ENCODE measurements at regions not wholly inside any gene's neighbourhood (a gene's known extent, or its start where the extent isn't known, plus 50 kb on each side); places are given as distances from the start of the nearest gene placed in this dataset.
"Not testable (repeated sequence)": the region's sequence is repeated elsewhere in the genome, so short reads cannot be mapped to it uniquely, and the experiment has no call there.

DNA sequence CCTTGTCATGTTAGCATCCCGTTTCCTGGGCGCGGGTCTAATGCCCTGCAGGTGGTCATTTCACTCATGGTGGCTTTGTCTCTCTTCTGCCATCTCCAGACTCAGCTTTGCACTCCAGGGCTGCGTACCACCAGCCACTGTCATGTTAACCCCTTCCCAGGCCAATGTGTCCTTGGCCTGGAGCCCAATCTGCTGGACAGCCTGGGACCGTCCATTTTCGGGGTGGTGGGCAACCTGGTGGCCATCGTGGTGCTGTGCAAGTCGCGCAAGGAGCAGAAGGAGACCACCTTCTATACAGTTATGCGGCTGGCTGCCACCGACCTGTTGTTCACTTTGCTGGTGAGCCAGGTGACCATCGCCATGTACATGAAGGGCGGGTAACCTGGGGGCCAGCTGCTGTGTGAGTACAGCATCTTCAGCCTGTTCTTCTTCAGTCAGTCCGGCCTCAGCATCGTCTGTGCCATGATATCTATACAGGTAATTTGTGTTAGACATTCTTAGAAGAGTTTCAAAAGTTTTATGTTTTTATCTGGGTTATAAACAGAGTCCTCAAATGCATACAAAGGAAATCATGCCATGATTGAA, 1654.0 kb downstream of the SPATA31A7 start:
- intact Hi-C loops (cut with micrococcal nuclease); H3K27ac Mint-ChIP-seq; H3K9me3 Mint-ChIP-seq; H3K4me3 Mint-ChIP-seq (ENCODE audit: low read depth); H3K4me1 Mint-ChIP-seq (ENCODE audit: low read depth); H3K36me3 Mint-ChIP-seq (ENCODE audit: low read depth); DNase-seq (ENCODE audit: low spot score): not testable (repeated sequence)
- H3K27me3 Mint-ChIP-seq (ENCODE audit: low read depth): peaks cover 19% of the 10 kb centered on the region

DNA sequence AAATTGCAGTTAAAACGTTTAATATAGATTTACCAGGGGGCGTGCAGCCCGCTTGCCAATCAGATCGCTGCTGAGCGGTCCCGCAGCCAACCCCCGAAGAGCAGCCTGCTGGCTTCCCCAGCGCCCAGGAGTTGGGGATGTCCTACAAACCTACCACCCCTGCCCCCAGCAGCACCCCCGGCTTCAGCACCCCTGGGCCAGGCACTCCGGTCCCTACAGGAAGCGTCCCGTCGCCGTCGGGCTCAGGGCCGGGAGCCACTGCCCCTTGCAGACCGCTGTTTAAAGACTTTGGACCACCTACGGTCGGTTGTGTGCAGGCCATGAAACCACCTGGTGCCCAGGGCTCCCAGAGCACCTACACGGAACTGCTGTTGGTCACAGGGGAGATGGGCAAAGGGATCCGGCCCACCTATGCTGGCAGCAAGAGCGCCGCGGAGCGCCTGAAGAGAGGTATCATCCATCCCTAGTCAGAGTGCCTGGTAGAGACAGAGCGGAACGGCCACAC, 1654.9 kb downstream of the SPATA31A7 start:
- H3K4me3 Mint-ChIP-seq (ENCODE audit: low read depth); H3K9me3 Mint-ChIP-seq; intact Hi-C loops (cut with micrococcal nuclease); DNase-seq (ENCODE audit: low spot score); H3K4me1 Mint-ChIP-seq (ENCODE audit: low read depth); H3K36me3 Mint-ChIP-seq (ENCODE audit: low read depth); H3K27ac Mint-ChIP-seq: not testable (repeated sequence)
- H3K27me3 Mint-ChIP-seq (ENCODE audit: low read depth): peaks cover 18% of the 10 kb centered on the region

DNA sequence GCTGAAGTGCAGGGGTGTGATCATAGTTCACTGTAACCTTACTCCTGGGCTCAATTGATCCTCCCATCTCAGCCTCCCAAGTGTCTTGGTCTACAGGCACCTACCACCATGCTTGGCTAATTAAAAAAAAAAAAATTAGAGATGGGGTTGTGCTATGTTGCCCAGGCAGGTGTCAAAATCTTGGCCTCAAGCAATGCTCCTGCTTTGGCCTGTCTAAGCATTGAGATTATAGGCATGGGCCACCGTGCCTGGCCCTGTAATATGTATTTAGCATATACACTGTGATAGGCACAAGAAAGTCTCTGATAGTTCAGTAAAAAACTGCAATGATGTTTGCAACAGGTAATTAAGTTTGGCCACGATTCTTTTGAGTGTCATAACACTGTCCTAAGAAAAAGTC, 1658.4 kb downstream of the SPATA31A7 start:
- H3K4me3 Mint-ChIP-seq (ENCODE audit: low read depth); H3K9me3 Mint-ChIP-seq; H3K36me3 Mint-ChIP-seq (ENCODE audit: low read depth); DNase-seq (ENCODE audit: low spot score); intact Hi-C loops (cut with micrococcal nuclease); H3K4me1 Mint-ChIP-seq (ENCODE audit: low read depth); H3K27ac Mint-ChIP-seq: not testable (repeated sequence)
- H3K27me3 Mint-ChIP-seq (ENCODE audit: low read depth): peaks cover 14% of the 10 kb centered on the region

DNA sequence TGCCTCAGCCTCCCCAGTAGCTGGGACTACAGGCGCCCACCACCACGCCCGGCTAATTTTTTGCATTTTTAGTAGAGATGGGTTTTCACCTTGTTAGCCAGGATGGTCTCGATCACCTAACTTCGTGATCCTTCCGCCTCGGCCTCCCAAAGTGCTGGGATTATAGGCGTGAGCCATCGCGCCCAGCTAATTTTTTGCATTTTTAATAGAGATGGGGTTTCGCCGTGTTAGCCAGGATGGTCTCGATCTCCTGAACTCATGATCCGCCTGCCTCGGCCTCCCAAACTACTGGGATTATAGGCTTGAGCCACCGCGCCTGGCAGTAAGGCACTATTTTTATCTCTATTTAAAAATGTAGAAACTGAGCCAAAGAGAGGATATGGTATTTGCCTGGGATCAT, 1660.2 kb downstream of the SPATA31A7 start:
- H3K36me3 Mint-ChIP-seq (ENCODE audit: low read depth); DNase-seq (ENCODE audit: low spot score); H3K27ac Mint-ChIP-seq; H3K9me3 Mint-ChIP-seq; H3K4me3 Mint-ChIP-seq (ENCODE audit: low read depth); H3K4me1 Mint-ChIP-seq (ENCODE audit: low read depth); intact Hi-C loops (cut with micrococcal nuclease): not testable (repeated sequence)
- peaks cover 14% of the 10 kb centered on the region for H3K27me3 Mint-ChIP-seq (ENCODE audit: low read depth)

DNA sequence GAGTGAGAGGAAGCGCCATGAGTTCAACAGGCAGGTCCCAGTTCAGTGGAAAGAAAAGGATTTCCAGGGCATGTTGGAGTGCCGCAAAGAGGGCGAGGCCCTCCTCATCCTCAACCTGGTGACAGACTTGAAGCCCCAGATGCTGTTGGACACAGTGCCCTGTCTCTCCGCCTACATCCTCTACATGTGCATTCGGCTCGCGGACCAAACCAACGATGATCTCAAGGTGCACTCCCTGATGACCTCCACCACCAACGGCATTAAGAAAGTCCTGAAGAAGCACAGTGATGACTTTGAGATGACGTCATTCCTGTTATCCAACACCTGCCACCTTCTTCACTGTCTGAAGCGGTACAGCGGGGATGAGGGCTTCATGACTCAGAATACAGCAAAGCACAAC, 1667.4 kb downstream of the SPATA31A7 start:
- H3K9me3 Mint-ChIP-seq; DNase-seq (ENCODE audit: low spot score); H3K27ac Mint-ChIP-seq; H3K36me3 Mint-ChIP-seq (ENCODE audit: low read depth); intact Hi-C loops (cut with micrococcal nuclease); H3K4me1 Mint-ChIP-seq (ENCODE audit: low read depth); H3K4me3 Mint-ChIP-seq (ENCODE audit: low read depth): not testable (repeated sequence)
- H3K27me3 Mint-ChIP-seq (ENCODE audit: low read depth): peaks cover 13% of the 10 kb centered on the region

DNA sequence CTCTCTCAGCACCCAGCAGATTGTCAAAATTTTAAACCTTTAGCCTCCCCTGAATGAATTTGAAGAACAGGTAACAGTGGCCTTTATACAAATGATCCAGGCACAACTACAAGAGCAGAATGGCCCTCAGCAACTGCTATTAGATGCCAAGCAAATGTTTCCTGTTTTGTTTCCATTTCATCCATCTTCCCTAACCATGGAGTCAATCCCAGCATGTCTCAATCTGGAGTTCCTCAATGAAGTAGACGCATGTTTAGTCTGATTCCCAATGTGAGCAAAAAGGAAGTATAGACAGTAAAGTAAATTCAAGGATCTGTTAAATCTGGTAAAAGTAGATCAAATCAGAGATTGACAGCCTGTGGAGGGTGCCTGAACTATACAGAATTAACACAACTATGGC, 1668.4 kb downstream of the SPATA31A7 start:
- H3K4me1 Mint-ChIP-seq (ENCODE audit: low read depth); H3K27ac Mint-ChIP-seq; H3K36me3 Mint-ChIP-seq (ENCODE audit: low read depth); H3K9me3 Mint-ChIP-seq; intact Hi-C loops (cut with micrococcal nuclease); DNase-seq (ENCODE audit: low spot score); H3K4me3 Mint-ChIP-seq (ENCODE audit: low read depth): not testable (repeated sequence)
- peaks cover 20% of the 10 kb centered on the region for H3K27me3 Mint-ChIP-seq (ENCODE audit: low read depth)

DNA sequence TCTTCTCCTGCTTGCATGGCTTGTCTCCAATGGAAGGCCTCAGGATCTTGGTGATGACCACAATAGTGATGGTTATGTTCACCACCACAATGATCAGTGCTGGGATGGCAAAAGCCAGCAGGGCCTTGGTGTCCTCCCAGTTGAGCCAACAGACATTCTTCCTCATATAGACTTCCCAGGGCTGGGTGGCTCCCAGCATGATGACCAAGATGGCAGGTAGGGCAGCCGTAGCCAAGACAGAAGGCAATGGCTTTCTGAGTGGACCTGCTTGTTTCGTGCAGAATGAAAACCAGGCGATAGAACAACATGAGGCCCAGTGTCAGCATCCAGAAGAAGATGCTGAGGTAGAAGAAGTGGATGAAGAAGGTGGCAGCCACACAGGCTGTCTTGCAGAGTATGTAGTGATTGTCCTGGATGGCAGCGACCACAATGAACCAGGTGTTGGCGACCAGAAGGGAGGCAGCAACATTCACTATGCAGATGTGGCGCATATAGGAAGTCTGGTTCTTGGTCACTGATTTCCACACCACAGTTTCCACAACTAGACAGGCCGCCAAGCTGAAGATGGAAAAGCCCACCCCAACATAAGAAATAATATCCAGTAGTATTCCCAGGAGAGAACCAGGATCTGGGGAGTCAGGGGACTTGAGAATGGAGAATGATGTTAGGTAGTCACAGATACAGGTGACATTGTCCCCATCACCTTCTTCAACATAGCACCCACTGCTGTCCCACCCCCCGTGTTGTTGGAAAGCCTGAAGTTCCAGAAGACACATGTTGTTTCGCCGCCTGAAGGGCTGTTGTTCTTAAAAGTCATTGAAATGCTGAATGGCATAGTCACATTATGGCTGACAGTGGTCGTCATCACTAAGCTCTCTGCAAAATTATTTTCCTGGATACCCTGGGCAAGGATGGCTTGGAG, 1671.4 kb downstream of the SPATA31A7 start:
- intact Hi-C loops (cut with micrococcal nuclease); H3K36me3 Mint-ChIP-seq (ENCODE audit: low read depth); H3K27ac Mint-ChIP-seq; DNase-seq (ENCODE audit: low spot score); H3K4me3 Mint-ChIP-seq (ENCODE audit: low read depth); H3K4me1 Mint-ChIP-seq (ENCODE audit: low read depth); H3K9me3 Mint-ChIP-seq: not testable (repeated sequence)
- peaks cover 44% of the 10 kb centered on the region for H3K27me3 Mint-ChIP-seq (ENCODE audit: low read depth)

DNA sequence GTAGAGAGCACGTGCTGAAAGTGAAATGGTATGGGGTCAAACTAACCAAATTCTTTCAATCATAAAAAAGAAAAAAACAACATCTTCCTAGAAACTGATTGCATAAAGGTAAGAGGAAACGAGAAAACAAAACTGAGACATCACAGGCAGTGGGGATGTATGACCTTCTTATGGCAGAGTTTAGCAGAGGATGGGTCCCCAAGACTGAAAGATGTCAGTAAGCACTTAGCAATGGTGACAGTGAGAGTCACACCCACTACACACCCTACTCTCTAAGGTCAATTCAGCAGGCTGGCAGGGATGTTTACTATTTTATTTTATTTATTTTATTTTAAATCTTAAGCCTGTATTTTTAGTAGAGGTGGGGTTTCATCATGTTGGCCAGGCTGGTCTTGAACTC, 1672.3 kb downstream of the SPATA31A7 start:
- H3K36me3 Mint-ChIP-seq (ENCODE audit: low read depth); H3K9me3 Mint-ChIP-seq; intact Hi-C loops (cut with micrococcal nuclease); DNase-seq (ENCODE audit: low spot score); H3K4me3 Mint-ChIP-seq (ENCODE audit: low read depth); H3K4me1 Mint-ChIP-seq (ENCODE audit: low read depth); H3K27ac Mint-ChIP-seq: not testable (repeated sequence)
- peaks cover 49% of the 10 kb centered on the region for H3K27me3 Mint-ChIP-seq (ENCODE audit: low read depth)

DNA sequence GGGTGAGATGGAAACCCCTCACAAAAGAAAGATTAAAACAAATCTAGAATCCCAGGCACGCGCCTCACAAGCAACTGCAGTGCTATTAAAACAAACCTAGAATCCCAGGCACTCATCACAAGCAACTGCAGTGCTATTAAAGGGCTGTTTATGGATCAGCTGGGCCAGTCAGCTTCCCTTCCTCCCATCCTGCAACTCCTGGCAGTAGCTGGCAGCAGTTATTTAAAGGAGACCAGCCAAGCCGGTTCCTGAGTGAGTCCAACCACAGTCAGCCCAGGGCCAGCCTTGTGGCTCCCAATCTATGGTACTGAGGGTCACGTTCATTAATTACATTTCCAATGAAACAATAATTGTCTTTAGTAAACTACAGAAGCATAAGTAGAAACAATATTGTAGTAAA, 1673.5 kb downstream of the SPATA31A7 start:
- DNase-seq (ENCODE audit: low spot score); H3K36me3 Mint-ChIP-seq (ENCODE audit: low read depth); intact Hi-C loops (cut with micrococcal nuclease); H3K4me3 Mint-ChIP-seq (ENCODE audit: low read depth); H3K27ac Mint-ChIP-seq; H3K4me1 Mint-ChIP-seq (ENCODE audit: low read depth); H3K9me3 Mint-ChIP-seq: not testable (repeated sequence)
- H3K27me3 Mint-ChIP-seq (ENCODE audit: low read depth): peaks cover 57% of the 10 kb centered on the region

DNA sequence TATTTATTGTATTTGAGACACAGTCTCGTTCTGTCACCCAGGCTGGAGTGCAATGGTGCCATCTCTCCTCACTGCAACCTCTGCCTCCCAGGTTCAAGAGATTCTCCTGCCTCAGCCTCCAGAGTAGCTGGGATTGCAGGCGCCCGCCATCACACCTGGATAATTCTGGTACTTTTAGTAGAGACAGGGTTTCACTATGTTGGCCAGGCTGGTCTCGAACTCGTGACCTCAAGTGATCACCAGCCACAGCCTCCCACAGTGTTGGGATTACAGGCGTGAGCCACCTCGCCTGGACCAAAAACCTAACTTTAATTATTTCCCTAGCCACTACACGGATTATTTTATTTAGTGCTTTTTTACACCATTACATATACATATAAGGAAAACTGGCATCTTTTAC, 1674.0 kb downstream of the SPATA31A7 start:
- H3K27me3 Mint-ChIP-seq (ENCODE audit: low read depth): peaks cover 55% of the 10 kb centered on the region
- H3K4me1 Mint-ChIP-seq (ENCODE audit: low read depth); H3K27ac Mint-ChIP-seq; H3K4me3 Mint-ChIP-seq (ENCODE audit: low read depth); H3K36me3 Mint-ChIP-seq (ENCODE audit: low read depth); H3K9me3 Mint-ChIP-seq; intact Hi-C loops (cut with micrococcal nuclease); DNase-seq (ENCODE audit: low spot score): not testable (repeated sequence)

DNA sequence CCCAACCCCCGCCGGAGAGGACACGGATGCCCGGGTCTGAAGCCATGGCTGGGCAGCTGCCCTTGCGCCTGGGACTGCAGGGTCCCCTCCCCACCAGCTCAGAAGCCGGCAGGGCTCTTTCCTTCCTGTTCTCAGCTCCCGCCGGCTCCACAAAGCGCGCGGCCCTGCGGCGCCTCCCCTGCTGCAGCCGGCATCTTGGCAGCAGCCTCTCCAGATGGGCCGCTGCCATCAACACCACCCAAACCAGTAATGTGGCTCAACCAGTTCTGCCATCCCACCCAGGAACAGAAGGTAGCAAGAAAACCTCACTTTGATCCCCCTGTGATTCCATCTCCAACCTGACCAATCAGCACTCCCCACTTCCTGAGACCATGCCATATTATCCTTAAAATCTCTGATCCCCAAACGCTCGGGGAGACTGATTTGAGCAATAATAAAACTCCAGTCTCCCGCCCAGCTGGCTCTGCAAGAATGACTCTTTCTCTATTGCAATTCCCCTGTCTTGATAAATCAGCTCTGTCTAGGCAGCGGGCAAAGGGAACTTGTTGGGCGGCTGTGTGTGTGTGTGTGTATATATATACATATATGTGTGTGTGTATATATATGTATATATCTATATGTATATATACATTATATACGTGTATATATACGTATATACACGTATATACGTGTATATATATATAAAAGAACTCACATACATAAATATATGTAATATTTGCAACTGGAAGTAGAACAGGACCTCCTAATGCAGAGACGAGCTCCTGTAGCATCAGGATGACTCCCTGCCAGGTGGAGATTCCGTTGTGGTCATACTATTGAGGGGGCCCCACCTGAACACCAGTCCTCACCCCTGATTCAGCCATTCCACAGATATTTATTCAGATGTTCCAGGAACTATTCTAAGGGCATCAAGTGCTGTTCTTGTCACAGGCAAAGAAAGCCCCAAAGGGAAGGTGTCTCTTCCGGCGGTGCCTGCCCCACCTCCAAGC, 1674.9 kb downstream of the SPATA31A7 start:
- H3K27ac Mint-ChIP-seq; DNase-seq (ENCODE audit: low spot score); intact Hi-C loops (cut with micrococcal nuclease); H3K4me3 Mint-ChIP-seq (ENCODE audit: low read depth); H3K4me1 Mint-ChIP-seq (ENCODE audit: low read depth); H3K9me3 Mint-ChIP-seq; H3K36me3 Mint-ChIP-seq (ENCODE audit: low read depth): not testable (repeated sequence)
- peaks cover 57% of the 10 kb centered on the region for H3K27me3 Mint-ChIP-seq (ENCODE audit: low read depth)

DNA sequence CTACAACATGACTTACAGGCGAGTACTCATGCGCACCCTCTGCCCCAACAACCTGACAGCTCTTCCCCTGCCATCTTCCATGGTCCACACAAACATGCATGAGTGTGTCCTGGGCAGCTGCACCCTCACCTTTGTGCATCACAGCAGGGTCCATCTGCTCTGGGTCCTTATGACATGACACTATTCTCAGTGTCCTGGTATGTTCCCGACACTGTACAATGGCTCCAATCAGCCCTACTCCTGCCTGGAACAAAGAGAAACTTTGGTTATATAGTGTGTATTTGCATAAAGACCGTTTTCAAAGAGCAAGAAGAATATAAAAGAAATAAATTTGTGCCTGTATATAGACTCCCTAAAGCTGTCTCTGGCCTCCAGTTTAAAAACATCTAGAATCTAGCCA, 1679.2 kb downstream of the SPATA31A7 start:
- H3K4me3 Mint-ChIP-seq (ENCODE audit: low read depth); H3K27ac Mint-ChIP-seq; H3K9me3 Mint-ChIP-seq; intact Hi-C loops (cut with micrococcal nuclease); H3K36me3 Mint-ChIP-seq (ENCODE audit: low read depth); DNase-seq (ENCODE audit: low spot score); H3K4me1 Mint-ChIP-seq (ENCODE audit: low read depth): not testable (repeated sequence)
- peaks cover 60% of the 10 kb centered on the region for H3K27me3 Mint-ChIP-seq (ENCODE audit: low read depth)
